HG03095 (cell line): ENCODE measurements at regions not wholly inside any gene's neighbourhood (a gene's known extent, or its start where the extent isn't known, plus 50 kb on each side); places are given as distances from the start of the nearest gene placed in this dataset.

Experiments used
- ATAC-seq: cut with Tn5 transposase; IDR thresholded peaks from one replicate; pipeline ENCODE4 v1.9.1; 2021; ENCODE audit warnings: moderate library complexity; ENCODE audit not compliant: unreplicated experiment

DNA sequence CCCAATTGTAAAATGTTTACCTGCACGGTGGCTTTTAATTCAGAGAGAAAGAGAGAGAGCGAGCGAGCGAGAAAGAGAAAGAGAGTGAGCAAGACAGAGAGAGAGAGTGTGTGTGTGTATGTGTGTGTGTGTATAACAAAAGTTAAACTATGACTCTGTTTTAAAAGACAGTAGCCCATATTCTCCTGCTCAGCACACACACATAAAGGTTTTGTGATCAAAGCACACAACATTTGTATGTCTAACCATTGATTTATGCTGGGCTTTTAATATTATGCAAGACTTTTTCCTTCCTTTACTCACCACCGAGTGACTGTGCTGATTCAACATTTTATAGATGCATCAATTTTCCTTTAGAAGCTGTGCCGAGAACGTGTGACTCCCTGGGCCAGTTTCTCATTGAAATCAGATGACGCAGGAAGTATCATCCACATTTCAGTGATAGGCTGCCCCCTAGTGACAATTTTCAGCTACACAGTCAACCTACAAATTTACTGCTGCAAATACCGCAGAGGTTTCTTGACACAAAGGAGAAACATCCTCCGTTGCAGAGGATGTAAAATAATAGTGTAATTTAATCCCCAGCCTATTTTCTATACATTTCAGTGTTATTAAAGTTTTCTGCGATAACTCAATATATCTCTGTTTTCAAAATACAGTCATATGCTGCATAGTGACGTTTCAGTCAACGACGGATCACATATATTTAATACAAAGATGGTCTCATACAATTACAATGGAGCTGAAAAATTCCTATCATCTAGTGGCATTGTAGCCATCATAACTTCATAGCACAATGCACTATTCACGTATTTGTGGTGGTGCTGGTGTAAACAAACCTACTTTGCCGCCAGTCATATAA, 165.9 kb upstream of the TANK start:
- peak; percentile 96 for ATAC-seq

DNA sequence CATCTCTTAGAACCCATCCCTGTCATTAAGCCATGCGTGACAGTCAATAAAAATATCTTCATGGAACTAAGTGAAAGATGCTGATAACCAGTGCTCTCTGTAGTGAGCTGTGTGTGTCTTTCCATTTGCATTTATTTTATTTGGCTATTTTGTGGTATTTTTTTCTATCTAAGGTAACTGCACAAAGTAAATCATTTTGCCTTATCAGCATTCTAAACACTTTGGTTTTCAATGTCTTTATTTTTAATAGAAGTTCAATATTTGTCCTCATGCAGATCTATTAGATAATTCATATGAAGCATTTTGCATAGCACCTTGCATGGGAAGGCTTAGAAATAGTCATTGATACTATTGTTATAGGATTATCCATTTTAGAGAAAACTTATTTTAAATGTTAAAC, 163.6 kb upstream of the TANK start:
- no peak for ATAC-seq

- ATAC-seq: no peak
These were observed 155.8 kb upstream of the TANK start for GRCh38 chr2:161004379-161004778.

- no peak for ATAC-seq
These were observed 155.1 kb upstream of the TANK start for GRCh38 chr2:161005170-161005569.

DNA sequence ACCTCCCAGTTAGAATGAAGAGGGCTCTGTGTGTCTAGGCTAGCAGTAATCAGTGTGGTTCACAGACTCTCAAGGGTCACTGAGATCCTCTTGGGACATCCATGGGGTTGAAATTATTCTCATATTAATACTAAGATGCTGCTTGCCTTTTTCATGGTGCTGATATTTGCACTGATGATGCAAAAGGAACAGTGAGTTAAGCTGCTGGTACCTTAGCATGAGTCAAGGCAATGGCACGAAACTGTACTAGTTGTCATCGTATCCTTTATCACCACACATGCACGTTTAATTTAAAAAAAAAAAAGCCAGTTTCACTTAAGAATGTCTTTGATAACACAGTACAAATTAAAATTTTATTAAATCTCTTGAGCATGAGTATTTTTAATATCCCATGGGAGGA, 151.9 kb upstream of the TANK start:
- ATAC-seq: no peak

DNA sequence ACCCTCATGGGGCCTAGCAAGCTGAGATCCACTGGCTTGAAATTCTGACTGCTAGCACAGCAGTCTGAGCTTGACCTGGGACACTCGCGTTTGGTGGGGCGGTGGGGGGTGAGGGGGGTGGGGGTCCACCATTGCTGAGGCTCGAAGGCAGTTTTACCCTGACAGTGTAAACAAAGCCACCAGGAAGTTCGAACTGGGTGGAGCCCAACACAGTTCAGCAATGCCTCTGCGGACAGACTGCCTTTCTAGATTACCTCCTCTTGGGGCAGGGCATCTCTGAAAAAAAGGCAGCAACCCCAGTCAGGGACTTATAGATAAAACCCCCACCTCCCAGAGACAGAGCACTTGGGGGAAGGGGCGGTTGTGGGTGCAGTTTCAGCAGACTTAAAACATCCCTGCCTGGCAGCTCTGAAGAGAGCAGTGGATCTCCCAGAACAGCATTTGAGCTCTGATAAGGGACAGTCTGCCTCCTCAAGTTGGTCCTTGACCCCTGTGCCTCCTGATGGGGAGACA, 149.7 kb upstream of the TANK start:
- no peak for ATAC-seq

- ATAC-seq: no peak
These were observed 142.3 kb upstream of the TANK start for GRCh38 chr2:161017780-161018470.

DNA sequence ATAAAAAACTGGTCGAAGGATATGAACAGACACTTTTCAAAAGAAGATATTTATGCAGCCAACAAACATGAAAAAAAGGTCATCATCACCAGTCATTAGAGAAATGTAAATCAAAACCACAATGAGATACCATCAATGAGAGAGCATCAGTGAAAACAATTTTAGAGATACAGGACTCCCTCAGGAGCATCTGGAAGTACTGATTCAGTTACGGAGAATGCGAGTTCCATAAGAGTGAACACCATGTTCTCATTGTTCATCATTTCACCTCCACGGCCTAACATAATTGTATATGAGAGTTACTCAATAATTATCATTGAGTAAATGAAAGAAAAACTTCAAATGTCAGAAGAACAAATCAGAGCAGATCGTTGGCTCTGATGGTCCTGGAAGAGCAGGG, 140.9 kb upstream of the TANK start:
- ATAC-seq: no peak

GRCh38 chr2:161020437-161020836, 139.8 kb upstream of the TANK start:
- no peak for ATAC-seq

GRCh38 chr2:161028581-161028980, 131.6 kb upstream of the TANK start:
- no peak for ATAC-seq

DNA sequence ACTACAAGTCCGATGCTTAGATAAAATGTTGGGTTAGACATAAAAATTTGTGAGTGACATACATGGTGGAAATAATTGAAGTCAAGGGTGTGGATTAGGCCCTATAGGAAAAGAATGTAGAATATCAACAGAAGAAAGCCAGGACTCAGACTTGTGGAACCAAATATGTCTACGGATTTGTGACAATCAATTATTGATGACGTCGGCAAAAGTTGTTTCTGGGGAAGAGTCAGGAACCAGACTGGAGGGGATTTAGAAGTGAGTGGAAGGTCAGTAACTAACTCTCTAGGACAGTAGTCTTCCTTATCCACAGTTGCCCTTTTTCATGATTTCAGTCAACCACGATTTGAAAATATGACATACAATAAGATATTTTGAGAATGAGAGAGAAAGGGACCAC, 130.9 kb upstream of the TANK start:
- ATAC-seq: no peak

- no peak for ATAC-seq
These were observed 129.8 kb upstream of the TANK start for GRCh38 chr2:161030260-161031063.

DNA sequence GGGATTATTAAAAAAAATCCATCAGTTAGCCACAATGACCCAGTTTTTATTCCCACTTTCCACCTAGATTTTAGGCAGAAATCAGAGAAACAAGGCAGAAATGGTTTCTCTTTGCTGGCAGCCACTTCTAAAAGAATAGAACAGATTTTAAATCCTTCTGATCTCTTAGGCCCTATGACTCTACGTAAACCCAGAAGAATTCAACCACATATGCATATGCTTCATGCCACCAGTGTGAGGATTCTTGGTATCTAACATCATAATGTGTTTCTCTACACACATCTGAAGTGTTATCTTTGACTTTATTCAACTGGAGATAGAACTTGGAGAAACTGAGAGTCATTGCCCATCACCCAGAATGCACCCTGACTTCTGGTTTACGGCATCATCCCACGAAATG, 128.7 kb upstream of the TANK start:
- no peak for ATAC-seq

- ATAC-seq: no peak
These were observed 127.6 kb upstream of the TANK start for GRCh38 chr2:161032635-161033034.

DNA sequence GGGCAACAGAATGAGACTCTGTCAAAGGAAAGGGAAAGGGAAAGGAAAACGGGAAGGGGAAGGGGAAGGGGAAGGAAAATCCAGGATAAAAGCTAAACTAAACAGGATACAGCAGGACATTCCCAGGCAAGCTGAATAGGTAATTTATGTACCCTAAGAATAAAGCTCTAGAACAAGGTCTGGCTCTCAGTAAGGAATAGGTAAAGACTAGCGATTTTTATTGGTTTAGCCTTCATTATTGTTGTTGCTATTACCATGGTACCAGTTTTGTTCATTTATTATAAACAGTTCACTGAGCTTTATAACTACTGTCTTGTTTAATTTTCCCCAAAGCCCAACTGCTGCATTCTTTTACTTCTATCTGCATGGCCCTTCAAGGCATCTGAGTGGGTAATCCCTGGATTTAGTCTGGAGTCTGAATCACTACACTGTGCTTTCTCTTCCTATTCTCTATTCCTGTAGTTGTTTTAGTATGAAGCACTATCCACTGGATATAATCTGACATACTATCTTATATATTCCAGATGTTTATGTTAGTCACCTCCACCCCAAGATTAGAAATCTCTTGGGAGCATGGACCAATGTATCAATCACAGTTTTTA, 127.1 kb upstream of the TANK start:
- ATAC-seq: no peak

- no peak for ATAC-seq
These were observed 123.3 kb upstream of the TANK start for GRCh38 chr2:161036926-161037325.

- no peak for ATAC-seq
These were observed 121.2 kb upstream of the TANK start for GRCh38 chr2:161039071-161039470.

DNA sequence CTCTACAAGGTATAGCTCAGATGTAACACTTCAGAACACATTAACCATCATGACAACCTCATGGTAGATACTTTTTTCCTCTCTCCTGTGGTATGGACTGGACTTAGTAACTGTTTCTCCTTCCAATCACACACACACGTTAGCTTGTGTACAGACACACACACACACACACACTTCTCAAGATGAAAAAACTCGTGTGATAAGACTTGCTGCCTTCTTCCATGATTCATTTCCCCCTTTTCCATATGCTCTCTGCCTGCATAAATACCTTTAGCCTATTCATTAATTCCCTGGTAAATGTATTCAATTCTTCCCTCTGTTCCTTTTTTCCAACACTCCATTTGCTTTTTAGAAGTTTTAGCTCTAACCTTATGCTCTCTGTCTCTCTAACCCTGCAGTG, 118.9 kb upstream of the TANK start:
- ATAC-seq: no peak

GRCh38 chr2:161042990-161043625, 117.1 kb upstream of the TANK start:
- no peak for ATAC-seq

GRCh38 chr2:161044095-161044865, 115.9 kb upstream of the TANK start:
- no peak for ATAC-seq
